Activated T-cell treated with anti-CD3 and anti-CD28 coated beads for 4 hours (primary cell): ENCODE measurements at regions not wholly inside any gene's neighbourhood (a gene's known extent, or its start where the extent isn't known, plus 50 kb on each side); places are given as distances from the start of the nearest gene placed in this dataset.

Experiments used
- DNase-seq: peaks from one replicate; pipeline ENCODE4 v3.0.0-alpha.2; 2020

- DNase-seq = no peak
These were observed 324.4 kb downstream of the CENPC start for GRCh38 chr4:67220861-67221260.

GRCh38 chr4:67218883-67219282 lies 326.4 kb downstream of the CENPC start:
- DNase-seq = no peak

- DNase-seq = no peak
These were observed 337.3 kb downstream of the CENPC start for GRCh38 chr4:67207941-67208441.

GRCh38 chr4:67204441-67204840 lies 340.9 kb downstream of the CENPC start:
- DNase-seq = no peak

GRCh38 chr4:67201334-67201733 lies 344.0 kb downstream of the CENPC start:
- no peak for DNase-seq

- DNase-seq = no peak
These were observed 346.6 kb downstream of the CENPC start for GRCh38 chr4:67198727-67199126.

GRCh38 chr4:67167849-67168248 lies 377.5 kb downstream of the CENPC start:
- DNase-seq = no peak

GRCh38 chr4:67162690-67163089 lies 382.6 kb downstream of the CENPC start:
- DNase-seq = no peak

- DNase-seq = no peak
These were observed 384.0 kb downstream of the CENPC start for GRCh38 chr4:67161311-67161710.

GRCh38 chr4:67160394-67160793 lies 384.9 kb downstream of the CENPC start:
- DNase-seq = no peak

- DNase-seq = no peak
These were observed 386.6 kb downstream of the CENPC start for GRCh38 chr4:67158666-67159065.

GRCh38 chr4:67152976-67153375 lies 392.3 kb downstream of the CENPC start:
- DNase-seq = no peak

GRCh38 chr4:67151376-67152343 lies 393.6 kb downstream of the CENPC start:
- no peak for DNase-seq

GRCh38 chr4:67141586-67141985 lies 403.7 kb downstream of the CENPC start:
- DNase-seq = no peak

GRCh38 chr4:67134616-67135015 lies 410.7 kb downstream of the CENPC start:
- no peak for DNase-seq

GRCh38 chr4:67133162-67133561 lies 412.1 kb downstream of the CENPC start:
- DNase-seq = no peak

GRCh38 chr4:67131224-67131623 lies 414.1 kb downstream of the CENPC start:
- no peak for DNase-seq

- DNase-seq = no peak
These were observed 414.9 kb downstream of the CENPC start for GRCh38 chr4:67130411-67130810.

GRCh38 chr4:67126570-67126969 lies 418.7 kb downstream of the CENPC start:
- no peak for DNase-seq

- no peak for DNase-seq
These were observed 419.4 kb downstream of the CENPC start for GRCh38 chr4:67125636-67126514.

GRCh38 chr4:67124716-67125115 lies 420.6 kb downstream of the CENPC start:
- DNase-seq = no peak

GRCh38 chr4:67122029-67122428 lies 423.3 kb downstream of the CENPC start:
- no peak for DNase-seq

- no peak for DNase-seq
These were observed 424.9 kb downstream of the CENPC start for GRCh38 chr4:67120369-67120768.

- no peak for DNase-seq
These were observed 436.0 kb downstream of the CENPC start for GRCh38 chr4:67109276-67109675.
